Body of pancreas (tissue), 4 donors: ENCODE measurements at regions not wholly inside any gene's neighbourhood (a gene's known extent, or its start where the extent isn't known, plus 50 kb on each side); places are given as distances from the start of the nearest gene placed in this dataset.

ENCODE experiments used
- POLR2A ChIP-seq, 3 donors: fragments of 450-650 bp; IDR thresholded peaks; one replicate each; pipeline ENCODE4 v1.6.1; 2016; ENCODE audit warnings: antibody characterized with exemption in 3 of 3, mild to moderate bottlenecking in 2 of 3
- TF ChIP-seq, protein P1 (sequence below), 7 experiments: fragments of 450-650 bp in 4 of 7; fragments of 200-600 bp in 3 of 7; sonication (generic) in 3 of 7; IDR thresholded peaks; one replicate each; pipeline ENCODE4 v1.5.1; 2016 to 2019; ENCODE audit warnings: antibody characterized with exemption in 7 of 7

DNA sequence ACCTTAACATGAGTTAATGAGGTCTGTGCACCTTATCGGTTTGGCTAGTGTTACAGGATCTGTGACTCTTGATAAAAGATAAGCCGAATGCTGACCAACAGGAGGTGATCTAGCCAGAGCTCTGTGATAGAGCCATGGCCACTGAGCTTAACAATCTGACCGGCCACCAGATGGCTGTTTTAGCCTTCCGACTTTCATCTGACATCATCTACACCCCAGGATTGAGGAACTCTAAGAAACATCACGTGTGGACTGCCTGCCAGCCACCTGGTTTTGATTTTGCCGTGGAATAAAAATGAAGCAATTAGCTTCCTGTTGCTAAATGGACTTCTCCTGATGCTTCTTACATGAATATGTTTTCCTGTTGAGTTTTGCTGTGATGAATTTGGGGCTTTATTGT lies 281.3 kb downstream of the CEMIP2 start:
- TF ChIP-seq, protein P1, sequence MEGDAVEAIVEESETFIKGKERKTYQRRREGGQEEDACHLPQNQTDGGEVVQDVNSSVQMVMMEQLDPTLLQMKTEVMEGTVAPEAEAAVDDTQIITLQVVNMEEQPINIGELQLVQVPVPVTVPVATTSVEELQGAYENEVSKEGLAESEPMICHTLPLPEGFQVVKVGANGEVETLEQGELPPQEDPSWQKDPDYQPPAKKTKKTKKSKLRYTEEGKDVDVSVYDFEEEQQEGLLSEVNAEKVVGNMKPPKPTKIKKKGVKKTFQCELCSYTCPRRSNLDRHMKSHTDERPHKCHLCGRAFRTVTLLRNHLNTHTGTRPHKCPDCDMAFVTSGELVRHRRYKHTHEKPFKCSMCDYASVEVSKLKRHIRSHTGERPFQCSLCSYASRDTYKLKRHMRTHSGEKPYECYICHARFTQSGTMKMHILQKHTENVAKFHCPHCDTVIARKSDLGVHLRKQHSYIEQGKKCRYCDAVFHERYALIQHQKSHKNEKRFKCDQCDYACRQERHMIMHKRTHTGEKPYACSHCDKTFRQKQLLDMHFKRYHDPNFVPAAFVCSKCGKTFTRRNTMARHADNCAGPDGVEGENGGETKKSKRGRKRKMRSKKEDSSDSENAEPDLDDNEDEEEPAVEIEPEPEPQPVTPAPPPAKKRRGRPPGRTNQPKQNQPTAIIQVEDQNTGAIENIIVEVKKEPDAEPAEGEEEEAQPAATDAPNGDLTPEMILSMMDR (IDR thresholded peaks at IDR 0.05): no peak
- TF ChIP-seq POLR2A (IDR thresholded peaks at IDR 0.05): no peak
